ENCODE measurements at regions not wholly inside any gene's neighbourhood (a gene's known extent, or its start where the extent isn't known, plus 50 kb on each side); places are given as distances from the start of the nearest gene placed in this dataset.

GRCh38 chr14:80325112-80325511, 113.8 kb upstream of the DIO2 start:
- Histone ChIP-seq H3K4me2 (ENCODE audit: low read depth, low read length, poor library complexity, severe bottlenecking) (no peak overlapping the region), H3F3A (ENCODE audit: insufficient read depth) (no peaks in the 10 kb centered on the region), H3K9ac (ENCODE audit: low read length) (no peak overlapping the region), H4K20me1 (ENCODE audit: low read depth, low read length) (no peaks in the 10 kb centered on the region), H3K4me3 (ENCODE audit: insufficient read depth, low read length, poor library complexity, severe bottlenecking) (no peak overlapping the region), H3K9me2 (replicated peaks; ENCODE audit: insufficient read depth, low read length) (no peaks in the 10 kb centered on the region), H3K27ac (ENCODE audit: low read depth, low read length) (no peak overlapping the region), H2AFZ (ENCODE audit: low read depth, low read length, severe bottlenecking) (no peak overlapping the region), H3K36me3 (ENCODE audit: low read length) (no peaks in the 10 kb centered on the region), H3K79me2 (ENCODE audit: insufficient read depth, low read length) (no peaks in the 10 kb centered on the region), H3K9me3 (ENCODE audit: insufficient read depth, low read length) (no peaks in the 10 kb centered on the region), H3K27me3 (ENCODE audit: low read length) (no peaks in the 10 kb centered on the region)
- no peak for TF ChIP-seq CTCF (IDR thresholded peaks at IDR 0.05; ENCODE audit: insufficient read depth, low read length, poor library complexity, severe bottlenecking)
- TF ChIP-seq EZH2phosphoT487 (conservative IDR thresholded peaks at IDR 0.05; ENCODE audit: low read length) = no peak

GRCh38 chr14:80324649-80325048, 113.3 kb upstream of the DIO2 start:
- Histone ChIP-seq H3K4me2 (ENCODE audit: low read depth, low read length, poor library complexity, severe bottlenecking) (no peak overlapping the region), H4K20me1 (ENCODE audit: low read depth, low read length) (no peaks in the 10 kb centered on the region), H3K9me3 (ENCODE audit: insufficient read depth, low read length) (no peaks in the 10 kb centered on the region), H3K4me3 (ENCODE audit: insufficient read depth, low read length, poor library complexity, severe bottlenecking) (no peak overlapping the region), H3K27me3 (ENCODE audit: low read length) (no peaks in the 10 kb centered on the region), H3K36me3 (ENCODE audit: low read length) (no peaks in the 10 kb centered on the region), H2AFZ (ENCODE audit: low read depth, low read length, severe bottlenecking) (no peak overlapping the region), H3K9ac (ENCODE audit: low read length) (no peak overlapping the region), H3K9me2 (replicated peaks; ENCODE audit: insufficient read depth, low read length) (no peaks in the 10 kb centered on the region), H3K79me2 (ENCODE audit: insufficient read depth, low read length) (no peaks in the 10 kb centered on the region), H3F3A (ENCODE audit: insufficient read depth) (no peaks in the 10 kb centered on the region), H3K27ac (ENCODE audit: low read depth, low read length) (no peak overlapping the region)
- TF ChIP-seq CTCF (IDR thresholded peaks at IDR 0.05; ENCODE audit: insufficient read depth, low read length, poor library complexity, severe bottlenecking) = no peak
- TF ChIP-seq EZH2phosphoT487 (conservative IDR thresholded peaks at IDR 0.05; ENCODE audit: low read length) = no peak

DNA sequence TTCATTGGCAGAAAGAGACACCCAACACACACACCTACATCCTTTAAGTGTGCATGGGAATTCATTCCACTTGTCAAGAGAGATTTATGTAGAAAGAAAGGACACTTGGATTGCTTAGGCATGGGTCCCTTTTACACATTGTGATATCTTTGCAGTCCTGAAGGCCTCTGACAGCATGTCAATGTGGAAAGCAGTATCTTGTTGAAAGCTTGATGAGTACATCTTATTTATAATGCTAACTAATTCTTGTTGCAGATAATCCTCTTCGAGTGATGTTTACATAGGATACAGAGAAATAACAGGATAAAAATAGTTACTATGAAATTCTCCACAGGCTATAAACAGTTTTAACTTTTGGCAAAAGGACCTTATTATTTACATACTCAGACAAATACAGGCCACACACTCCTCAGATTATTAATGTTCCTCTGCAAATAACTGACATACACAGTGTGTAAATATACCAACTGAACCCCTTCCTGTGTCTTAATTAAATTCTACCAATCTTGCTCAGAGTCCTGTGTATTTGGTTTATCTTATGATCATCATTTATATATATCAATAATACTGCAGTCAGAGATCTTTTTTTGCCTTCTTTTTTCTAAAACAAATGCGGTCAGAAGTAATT, 111.8 kb upstream of the DIO2 start:
- Histone ChIP-seq H4K20me1 (ENCODE audit: low read depth, low read length) (no peaks in the 10 kb centered on the region), H3F3A (ENCODE audit: insufficient read depth) (no peaks in the 10 kb centered on the region), H3K27me3 (ENCODE audit: low read length) (no peaks in the 10 kb centered on the region), H2AFZ (ENCODE audit: low read depth, low read length, severe bottlenecking) (no peak overlapping the region), H3K9me2 (replicated peaks; ENCODE audit: insufficient read depth, low read length) (no peaks in the 10 kb centered on the region), H3K4me3 (ENCODE audit: insufficient read depth, low read length, poor library complexity, severe bottlenecking) (no peak overlapping the region), H3K9me3 (ENCODE audit: insufficient read depth, low read length) (no peaks in the 10 kb centered on the region), H3K4me2 (ENCODE audit: low read depth, low read length, poor library complexity, severe bottlenecking) (no peak overlapping the region), H3K9ac (ENCODE audit: low read length) (no peak overlapping the region), H3K79me2 (ENCODE audit: insufficient read depth, low read length) (no peaks in the 10 kb centered on the region), H3K27ac (ENCODE audit: low read depth, low read length) (no peak overlapping the region), H3K36me3 (ENCODE audit: low read length) (no peaks in the 10 kb centered on the region)
- TF ChIP-seq EZH2phosphoT487 (conservative IDR thresholded peaks at IDR 0.05; ENCODE audit: low read length) = no peak
- TF ChIP-seq CTCF (IDR thresholded peaks at IDR 0.05; ENCODE audit: insufficient read depth, low read length, poor library complexity, severe bottlenecking) = no peak
